OCI-LY3 (cell line): ENCODE measurements at regions not wholly inside any gene's neighbourhood (a gene's known extent, or its start where the extent isn't known, plus 50 kb on each side); places are given as distances from the start of the nearest gene placed in this dataset.

Experiments used
- H2AFZ ChIP-seq: fragments of 200-600, 300-600 bp; shearing (Covaris generic); 2 replicates; pipeline ENCODE4 v1.6.0; 2014; ENCODE audit warnings: antibody characterized with exemption, low read depth, low read length
- H3K27ac ChIP-seq: fragments of 200-600, 300-600 bp; sonication (generic); 2 replicates; pipeline ENCODE4 v1.5.1; 2014; ENCODE audit warnings: mild to moderate bottlenecking, low read length, moderate library complexity, mixed read lengths
- H3K27me3 ChIP-seq: fragments of 200-600, 300-600 bp; sonication (generic); 2 replicates; pipeline ENCODE4 v1.6.1; 2014; ENCODE audit warnings: low read depth, low read length, mixed read lengths
- H3K36me3 ChIP-seq: fragments of 200-600, 300-600 bp; sonication (generic); replicated peaks from 2 replicates; pipeline ENCODE3; 2014; ENCODE audit warnings: low read depth, low read length, mixed read lengths
- H3K4me1 ChIP-seq: fragments of 300-600, 200-600 bp; sonication (generic); 2 replicates; pipeline ENCODE4 v1.6.1; 2014; ENCODE audit warnings: low read length, mixed read lengths
- H3K4me2 ChIP-seq: fragments of 200-600, 300-600 bp; sonication (generic); 2 replicates; pipeline ENCODE4 v1.6.1; 2014; ENCODE audit warnings: low read length, mixed read lengths
- H3K4me3 ChIP-seq: fragments of 300-600, 200-600 bp; sonication (generic); 2 replicates; pipeline ENCODE4 v1.5.1; 2014; ENCODE audit warnings: antibody characterized with exemption, mild to moderate bottlenecking, low read length, moderate library complexity
- H3K79me2 ChIP-seq: fragments of 300-600, 200-600 bp; shearing (Covaris generic); 2 replicates; pipeline ENCODE4 v1.6.1; 2014; ENCODE audit warnings: mild to moderate bottlenecking, low read length, mixed read lengths
- H3K9ac ChIP-seq: fragments of 300-600, 200-600 bp; shearing (Covaris generic); 2 replicates; pipeline ENCODE4 v1.6.0; 2014; ENCODE audit warnings: mild to moderate bottlenecking, low read length, moderate library complexity
- H3K9me3 ChIP-seq: fragments of 200-600, 300-600 bp; shearing (Covaris generic); 2 replicates; pipeline ENCODE4 v1.6.1; 2014; ENCODE audit warnings: low read length, mixed read lengths; ENCODE audit not compliant: insufficient read depth
- H4K20me1 ChIP-seq: fragments of 200-600, 300-600 bp; sonication (generic); 2 replicates; pipeline ENCODE4 v1.6.1; 2016; ENCODE audit warnings: low read length, mixed read lengths; ENCODE audit not compliant: insufficient read depth
- CTCF ChIP-seq: fragments of 200-600, 300-600 bp; sonication (generic); IDR thresholded peaks from 2 replicates; pipeline ENCODE4 v1.5.1; 2014; ENCODE audit warnings: antibody characterized with exemption, low read length, low read depth
- EZH2phosphoT487 ChIP-seq: fragments of 200-600 bp; shearing (Covaris generic); IDR thresholded peaks from 2 replicates; pipeline ENCODE4 v1.6.1; 2018; ENCODE audit warnings: antibody characterized with exemption, mixed run types, low read depth

- Histone ChIP-seq H3K27ac (no peak overlapping the region), H3K9me3 (no peaks in the 10 kb centered on the region), H3K27me3 (no peaks in the 10 kb centered on the region), H3K4me2 (no peak overlapping the region), H3K4me1 (peaks cover 3% of the 10 kb centered on the region), H3K36me3 (no peaks in the 10 kb centered on the region), H3K4me3 (no peak overlapping the region), H2AFZ (no peak overlapping the region), H3K79me2 (no peaks in the 10 kb centered on the region), H4K20me1 (no peaks in the 10 kb centered on the region), H3K9ac (no peak overlapping the region)
- TF ChIP-seq CTCF = no peak
- no peak for TF ChIP-seq EZH2phosphoT487
Measured at GRCh38 chr6:16849988-16850680, 88.9 kb upstream of the ATXN1 start.

GRCh38 chr6:16849280-16849987, 88.2 kb upstream of the ATXN1 start:
- Histone ChIP-seq H3K36me3 (no peaks in the 10 kb centered on the region), H3K4me1 (no peaks in the 10 kb centered on the region), H3K4me3 (no peak overlapping the region), H3K9ac (no peak overlapping the region), H3K27me3 (no peaks in the 10 kb centered on the region), H3K4me2 (no peak overlapping the region), H3K9me3 (no peaks in the 10 kb centered on the region), H3K79me2 (no peaks in the 10 kb centered on the region), H4K20me1 (no peaks in the 10 kb centered on the region), H3K27ac (no peak overlapping the region), H2AFZ (no peak overlapping the region)
- TF ChIP-seq EZH2phosphoT487 (no peak), CTCF (no peak)

GRCh38 chr6:16846399-16846778, 85.1 kb upstream of the ATXN1 start:
- no peak for TF ChIP-seq EZH2phosphoT487
- TF ChIP-seq CTCF = no peak
- Histone ChIP-seq H3K79me2 (no peaks in the 10 kb centered on the region), H2AFZ (no peak overlapping the region), H3K4me1 (no peaks in the 10 kb centered on the region), H3K9me3 (no peaks in the 10 kb centered on the region), H3K4me2 (no peak overlapping the region), H3K27me3 (no peaks in the 10 kb centered on the region), H3K36me3 (no peaks in the 10 kb centered on the region), H3K9ac (no peak overlapping the region), H3K4me3 (no peak overlapping the region), H4K20me1 (no peaks in the 10 kb centered on the region), H3K27ac (no peak overlapping the region)

- H3K9me3 ChIP-seq = no peaks in the 10 kb centered on the region
- H3K4me3 ChIP-seq = no peak overlapping the region
- H4K20me1 ChIP-seq = no peaks in the 10 kb centered on the region
- no peak overlapping the region for H2AFZ ChIP-seq
- no peak overlapping the region for H3K9ac ChIP-seq
- no peak overlapping the region for H3K4me2 ChIP-seq
- H3K27ac ChIP-seq = no peak overlapping the region
- no peaks in the 10 kb centered on the region for H3K27me3 ChIP-seq
- H3K79me2 ChIP-seq = no peaks in the 10 kb centered on the region
- no peaks in the 10 kb centered on the region for H3K36me3 ChIP-seq
- H3K4me1 ChIP-seq = no peaks in the 10 kb centered on the region
- TF ChIP-seq EZH2phosphoT487 (no peak), CTCF (no peak)
Measured at GRCh38 chr6:16844183-16844582, 82.9 kb upstream of the ATXN1 start.
